PC-3 (cell line): ENCODE measurements at regions not wholly inside any gene's neighbourhood (a gene's known extent, or its start where the extent isn't known, plus 50 kb on each side); places are given as distances from the start of the nearest gene placed in this dataset.

Experiments
- CTCF ChIP-seq: fragments of 300-600 bp; sonication (generic); conservative IDR thresholded peaks from 2 replicates; pipeline ENCODE4 v1.5.1; 2017; ENCODE audit warnings: antibody characterized with exemption, low read depth, mild to moderate bottlenecking, low read length
- EZH2 ChIP-seq: fragments of 300-600 bp; sonication (generic); IDR thresholded peaks from one replicate; pipeline ENCODE4 v1.6.1; 2017; ENCODE audit warnings: antibody characterized with exemption, mild to moderate bottlenecking, low read length; ENCODE audit not compliant: unreplicated experiment

- TF ChIP-seq CTCF (no peak), EZH2 (no peak)
Observed at GRCh38 chr4:110988722-110989121, 365.8 kb upstream of the PITX2 start.
